GM12878 (cell line): ENCODE measurements at regions not wholly inside any gene's neighbourhood (a gene's known extent, or its start where the extent isn't known, plus 50 kb on each side); places are given as distances from the start of the nearest gene placed in this dataset.

Experiments used
- ATF2 ChIP-seq: IDR thresholded peaks from 2 replicates; pipeline ENCODE4 v1.6.1; 2012; ENCODE audit warnings: low read length, inconsistent platforms
- CHD2 ChIP-seq: IDR thresholded peaks from 2 replicates; pipeline ENCODE4 v1.6.1; 2011; ENCODE audit warnings: low read depth, low read length, improper control_type of control experiment, borderline replicate concordance
- CTCF ChIP-seq, 3 experiments: IDR thresholded peaks in 2 of 3; conservative IDR thresholded peaks in 1 of 3; 2 replicates each; pipeline ENCODE4 v1.5.1; 2011; ENCODE audit warnings: low read depth in 3 of 3, low read length in 3 of 3, mild to moderate bottlenecking in 3 of 3, control low read depth in 2 of 3, moderate library complexity in 2 of 3, inconsistent platforms in 1 of 3, mixed read lengths in 1 of 3; ENCODE audit not compliant: control insufficient read depth in 2 of 3, insufficient read depth in 1 of 3; ENCODE audit errors: extremely low read depth in 1 of 3
- CUX1 ChIP-seq: IDR thresholded peaks from 2 replicates; pipeline ENCODE4 v1.6.1; 2012; ENCODE audit warnings: improper control_type of control experiment, low read depth, low read length; ENCODE audit not compliant: insufficient replicate concordance
- EZH2 ChIP-seq: IDR thresholded peaks from 2 replicates; pipeline ENCODE4 v1.6.1; 2012; ENCODE audit warnings: low read depth, mild to moderate bottlenecking, control low read depth, inconsistent platforms, low read length, borderline replicate concordance; ENCODE audit not compliant: control insufficient read depth
- HCFC1 ChIP-seq: fragments of 150-350 bp; IDR thresholded peaks from 2 replicates; pipeline ENCODE4 v1.6.1; 2014; ENCODE audit warnings: low read length
- MXI1 ChIP-seq: fragments of 150-350 bp; IDR thresholded peaks from 2 replicates; pipeline ENCODE4 v1.6.1; 2011; ENCODE audit warnings: low read depth, mild to moderate bottlenecking, inconsistent platforms, low read length, improper control_type of control experiment
- NR2C2 ChIP-seq: IDR thresholded peaks from 2 replicates; pipeline ENCODE4 v1.6.1; 2011; ENCODE audit warnings: borderline replicate concordance, low read depth; ENCODE audit not compliant: control insufficient read depth, insufficient read length
- POLR2A ChIP-seq: IDR thresholded peaks from 2 replicates; pipeline ENCODE4 v1.6.1; 2011; ENCODE audit warnings: low read depth, mild to moderate bottlenecking, low read length
- SMC3 ChIP-seq: IDR thresholded peaks from 2 replicates; pipeline ENCODE4 v1.6.1; 2011; ENCODE audit warnings: low read length, improper control_type of control experiment, borderline replicate concordance
- SUZ12 ChIP-seq: fragments of 200-600 bp; sonication (generic); IDR thresholded peaks from one replicate; pipeline ENCODE4 v1.6.1; 2018; ENCODE audit warnings: antibody characterized with exemption, mild to moderate bottlenecking; ENCODE audit not compliant: unreplicated experiment
- ZNF592 ChIP-seq: fragments of 450-650 bp; IDR thresholded peaks from 2 replicates; pipeline ENCODE4 v1.6.1; 2017; ENCODE audit warnings: mild to moderate bottlenecking, moderate library complexity

- no peak for TF ChIP-seq CHD2
- TF ChIP-seq ZNF592: no peak
- TF ChIP-seq EZH2: no peak
- TF ChIP-seq CTCF (IDR thresholded peaks at IDR 0.05 in 2 of 3, conservative IDR thresholded peaks at IDR 0.05 in 1 of 3; ENCODE audit: control insufficient read depth in 2 of 3, extremely low read depth in 1 of 3, insufficient read depth in 1 of 3, low read depth in 3 of 3, low read length in 3 of 3): no peak
- TF ChIP-seq HCFC1: no peak
- TF ChIP-seq POLR2A: no peak
- TF ChIP-seq SUZ12: no peak
- no peak for TF ChIP-seq NR2C2
- no peak for TF ChIP-seq SMC3
- TF ChIP-seq ATF2: no peak
- TF ChIP-seq MXI1: no peak
- TF ChIP-seq CUX1: no peak
Measured at GRCh38 chr16:76199681-76200220, 77.5 kb upstream of the CNTNAP4 start.
